ENCODE measurements at regions not wholly inside any gene's neighbourhood (a gene's known extent, or its start where the extent isn't known, plus 50 kb on each side); places are given as distances from the start of the nearest gene placed in this dataset.

- TF ChIP-seq MAX (IDR thresholded peaks at IDR 0.05) (no peak), REST (IDR thresholded peaks at IDR 0.05; ENCODE audit: low read depth) (no peak), EP300 (IDR thresholded peaks at IDR 0.05; ENCODE audit: borderline replicate concordance) (no peak), TCF12 (IDR thresholded peaks at IDR 0.05; ENCODE audit: low read depth) (no peak), TAF1 (IDR thresholded peaks at IDR 0.05; ENCODE audit: low read depth) (no peak), RAD21 (IDR thresholded peaks at IDR 0.05; ENCODE audit: low read depth) (no peak), EGR1 (IDR thresholded peaks at IDR 0.05) (no peak), YY1 (IDR thresholded peaks at IDR 0.05; ENCODE audit: low read depth) (no peak), NFIC (IDR thresholded peaks at IDR 0.05) (no peak), TEAD4 (IDR thresholded peaks at IDR 0.05) (no peak)
- TF ChIP-seq, protein P1, sequence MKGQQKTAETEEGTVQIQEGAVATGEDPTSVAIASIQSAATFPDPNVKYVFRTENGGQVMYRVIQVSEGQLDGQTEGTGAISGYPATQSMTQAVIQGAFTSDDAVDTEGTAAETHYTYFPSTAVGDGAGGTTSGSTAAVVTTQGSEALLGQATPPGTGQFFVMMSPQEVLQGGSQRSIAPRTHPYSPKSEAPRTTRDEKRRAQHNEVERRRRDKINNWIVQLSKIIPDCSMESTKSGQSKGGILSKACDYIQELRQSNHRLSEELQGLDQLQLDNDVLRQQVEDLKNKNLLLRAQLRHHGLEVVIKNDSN (IDR thresholded peaks at IDR 0.05), result no peak
Measured at GRCh38 chr2:67341012-67341318, 56.2 kb upstream of the ETAA1 start.

Measured in Ishikawa (cell line).